ENCODE measurements at regions not wholly inside any gene's neighbourhood (a gene's known extent, or its start where the extent isn't known, plus 50 kb on each side); places are given as distances from the start of the nearest gene placed in this dataset.
A peak's percentile ranks its signal among the peaks of the same experiment; 100 is the strongest.
"Not testable (repeated sequence)": the region's sequence is repeated elsewhere in the genome, so short reads cannot be mapped to it uniquely, and the experiment has no call there.

GRCh38 chr6:999552-999951 is 306.6 kb upstream of the EXOC2 start:
- DNase-seq (ENCODE audit: low spot score), result no peak

- DNase-seq (ENCODE audit: low spot score), result no peak
These were observed 305.6 kb upstream of the EXOC2 start for GRCh38 chr6:998551-998950.

DNA sequence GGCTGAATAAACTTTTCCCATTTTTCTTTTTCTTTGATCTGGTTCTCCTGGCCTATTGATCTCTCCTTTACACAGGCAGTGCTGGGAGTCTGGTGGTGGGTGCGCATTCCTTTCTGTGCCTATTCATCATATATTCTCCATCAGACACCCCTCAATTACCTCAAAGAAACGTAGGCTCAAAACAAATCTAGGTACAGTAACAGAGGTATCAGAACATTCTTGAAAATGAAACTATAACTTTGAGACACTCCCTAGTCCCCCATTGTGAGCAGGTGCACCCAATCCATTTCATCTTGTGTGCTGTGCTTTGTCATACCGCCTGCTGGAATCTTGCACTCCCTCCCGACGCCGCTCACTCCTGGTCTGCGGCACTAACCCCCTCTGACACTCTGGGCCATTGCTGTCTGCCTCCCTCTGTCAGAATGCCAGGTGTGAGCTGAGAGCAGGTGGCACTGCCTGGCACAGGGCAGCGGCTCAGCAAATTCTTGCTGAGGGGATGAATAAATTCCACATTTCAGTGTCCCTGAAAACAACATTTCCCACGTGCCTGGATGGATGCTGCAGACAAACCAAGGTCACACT is 303.4 kb upstream of the EXOC2 start:
- no peak for DNase-seq (ENCODE audit: low spot score)

DNA sequence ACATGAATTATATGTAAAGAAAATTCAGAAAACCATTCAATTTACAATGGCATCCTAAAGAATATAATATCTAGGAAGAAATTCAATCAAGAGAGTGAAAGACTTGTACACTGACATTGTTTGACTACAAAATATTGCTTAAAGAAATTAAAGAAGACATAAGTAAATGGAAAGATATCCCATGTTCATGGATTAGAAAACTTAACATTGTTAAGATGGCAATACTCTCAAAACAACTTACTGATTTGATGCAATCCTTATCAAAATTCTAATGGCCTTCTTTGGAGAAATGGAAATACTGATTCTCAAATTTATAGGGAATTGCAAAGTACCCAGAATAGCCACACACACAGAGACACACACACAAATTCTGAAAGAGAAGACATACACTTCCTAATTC is 298.3 kb upstream of the EXOC2 start:
- DNase-seq (ENCODE audit: low spot score), result no peak

DNA sequence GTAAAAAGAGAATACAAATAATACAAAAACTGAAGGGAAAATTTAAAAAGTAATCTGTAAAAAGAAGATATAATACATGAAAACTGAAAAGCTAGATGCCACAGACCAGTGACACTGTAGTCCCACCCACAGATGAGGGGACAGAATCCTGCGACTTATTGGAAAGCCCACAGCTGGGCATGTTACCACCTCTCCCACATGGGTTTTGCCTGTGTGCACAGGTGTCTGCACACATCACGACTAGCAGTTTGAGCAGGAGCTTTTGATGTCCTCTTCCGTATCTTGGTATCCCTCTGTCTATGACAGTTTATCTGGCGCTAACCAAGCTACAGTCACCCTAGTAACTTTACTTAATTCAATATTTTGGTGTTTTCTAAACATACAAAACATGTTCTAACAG is 291.1 kb upstream of the EXOC2 start:
- DNase-seq (ENCODE audit: low spot score), result no peak

DNA sequence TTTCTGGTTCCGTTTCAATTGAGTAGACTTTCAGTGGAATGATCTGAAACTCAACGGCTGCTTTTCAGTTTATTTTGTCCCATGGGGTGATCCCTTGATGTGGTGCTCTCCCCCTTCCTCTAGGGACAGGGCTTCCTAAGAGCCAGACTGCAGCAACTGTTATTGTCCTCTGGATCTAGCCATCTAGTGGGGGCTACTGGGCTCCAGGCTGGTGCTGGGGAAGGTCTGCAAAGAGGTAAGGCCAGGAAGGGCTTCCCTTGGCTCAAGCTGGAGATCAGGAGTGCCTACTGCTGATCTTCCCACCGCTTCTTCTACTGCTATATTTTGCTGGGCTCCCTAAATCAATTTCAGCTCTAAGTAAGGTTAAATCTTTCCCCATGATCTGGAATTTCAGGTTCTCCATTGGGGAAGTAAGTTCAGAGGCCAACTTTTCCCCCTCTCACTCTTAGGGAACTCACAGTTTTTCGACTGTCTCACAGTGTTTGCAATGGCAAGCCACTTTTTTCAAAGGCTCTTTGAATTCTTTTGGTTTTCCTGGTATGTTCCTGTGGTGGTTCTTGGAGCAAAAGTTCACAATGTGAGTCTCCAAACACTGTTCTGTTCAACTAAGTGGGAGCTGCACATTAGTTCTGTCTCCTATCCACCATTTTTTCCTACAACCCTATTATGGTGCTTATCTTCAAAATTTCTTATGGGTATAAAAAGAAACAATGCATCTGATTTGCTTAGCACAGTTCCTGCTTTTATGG is 286.2 kb upstream of the EXOC2 start:
- DNase-seq (ENCODE audit: low spot score), result no peak

- DNase-seq (ENCODE audit: low spot score), result not testable (repeated sequence)
These were observed 284.3 kb upstream of the EXOC2 start for GRCh38 chr6:977226-977625.

DNA sequence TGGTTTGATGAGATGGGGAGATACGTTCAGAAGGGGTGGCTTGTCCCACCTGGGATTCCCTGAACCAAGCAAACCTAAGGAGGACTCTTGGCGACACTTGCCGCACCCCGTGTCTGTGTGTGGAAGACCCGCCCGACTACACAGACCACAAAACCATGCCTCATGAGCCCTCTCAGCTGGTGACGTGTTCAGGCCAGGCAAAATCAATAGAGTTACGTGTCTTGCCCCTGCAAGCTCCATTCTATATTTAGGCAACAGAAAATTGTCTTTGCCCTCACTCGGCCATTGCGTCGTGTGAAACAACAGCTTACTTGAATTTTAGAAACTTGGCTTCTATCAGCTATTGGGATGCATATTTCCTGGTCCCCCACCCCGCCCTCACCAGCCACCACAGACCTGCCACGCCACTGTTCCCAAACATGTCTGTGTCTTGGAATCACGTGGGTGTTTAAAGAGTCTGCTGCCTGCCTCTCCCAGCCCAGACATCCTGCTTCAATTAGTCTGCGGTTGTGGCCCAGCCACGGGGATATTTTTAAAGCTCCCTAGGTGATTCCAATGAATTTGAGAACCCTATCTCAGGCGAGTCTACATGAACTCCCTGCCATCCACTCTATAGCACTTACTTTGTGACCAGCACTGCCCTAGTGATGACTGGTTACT is 279.2 kb upstream of the EXOC2 start:
- no peak for DNase-seq (ENCODE audit: low spot score)

DNA sequence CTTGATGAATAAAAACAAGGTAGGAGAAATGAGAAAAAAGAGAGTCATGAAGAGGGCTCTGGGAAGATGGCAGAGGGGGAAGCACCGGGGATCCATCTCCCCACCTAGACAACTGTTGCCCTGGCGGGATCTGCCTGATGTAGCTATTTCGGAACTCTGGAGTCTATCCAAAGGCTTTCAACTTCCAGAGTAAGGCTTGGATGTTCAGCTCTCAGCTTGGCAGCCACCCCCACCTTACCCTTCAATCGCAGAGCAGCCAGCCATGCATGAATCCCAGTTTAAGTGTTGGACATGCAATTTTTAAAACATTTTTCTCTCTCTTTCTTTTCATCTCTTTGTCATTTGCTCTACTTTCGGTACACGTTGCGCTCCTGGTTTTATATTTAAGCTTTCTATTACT is 275.9 kb upstream of the EXOC2 start:
- no peak for DNase-seq (ENCODE audit: low spot score)

DNA sequence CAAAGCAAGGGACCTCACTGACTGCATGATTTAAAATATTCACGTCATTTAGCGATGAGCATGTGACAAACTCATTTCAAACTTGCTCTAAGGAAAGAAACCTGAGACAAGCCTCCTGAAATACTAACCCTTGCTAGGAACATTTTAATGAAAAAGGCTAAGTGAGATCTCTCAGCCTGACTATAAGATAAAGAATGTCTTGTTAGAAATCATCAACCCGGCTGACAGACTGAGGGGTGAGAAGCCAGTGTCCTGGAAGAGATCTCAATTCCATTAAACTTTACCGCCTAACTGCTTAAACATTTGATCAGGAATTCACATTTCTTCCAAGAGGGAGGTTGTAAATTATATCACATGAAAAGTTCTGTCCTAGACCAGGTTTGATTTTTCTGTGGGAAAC is 274.8 kb upstream of the EXOC2 start:
- no peak for DNase-seq (ENCODE audit: low spot score)

DNA sequence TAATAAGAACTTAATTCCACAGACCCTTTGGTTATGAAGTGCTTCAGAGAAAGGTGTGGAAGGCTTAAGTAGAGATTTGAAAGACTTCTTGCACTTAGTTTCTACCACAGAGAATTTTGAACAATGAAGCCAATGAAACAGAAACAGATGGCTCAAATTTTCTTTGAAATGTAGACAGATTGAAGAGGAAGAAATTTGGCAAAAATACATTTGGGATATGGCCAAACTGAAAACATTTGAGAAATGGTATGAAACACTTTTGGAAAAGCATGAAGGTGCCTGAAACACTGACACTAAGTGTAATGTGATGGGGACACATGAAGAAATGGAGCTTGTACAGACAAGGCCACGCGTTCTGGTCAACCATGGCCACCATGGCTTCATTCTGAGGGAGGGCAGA is 272.4 kb upstream of the EXOC2 start:
- no peak for DNase-seq (ENCODE audit: low spot score)

DNA sequence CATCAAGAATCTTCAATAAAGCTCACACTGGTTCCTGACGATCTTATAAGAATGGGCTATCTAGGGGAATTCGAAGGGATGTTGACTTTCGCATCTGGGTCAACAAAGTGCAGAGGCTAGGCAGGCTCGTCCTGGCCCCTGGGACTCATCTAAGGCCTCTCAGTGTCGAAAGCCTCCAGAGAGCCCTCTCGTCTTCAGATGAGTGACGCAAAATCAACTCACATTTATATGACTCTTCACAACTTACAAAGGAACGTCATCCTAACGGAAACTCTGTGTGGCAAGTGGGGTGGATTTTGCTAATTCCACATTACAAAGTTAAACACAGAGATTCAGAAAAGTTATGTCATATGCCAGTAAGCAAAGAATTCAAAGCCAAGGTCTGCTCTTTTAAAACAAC is 270.5 kb upstream of the EXOC2 start:
- DNase-seq (ENCODE audit: low spot score), result no peak

- no peak for DNase-seq (ENCODE audit: low spot score)
These were observed 268.5 kb upstream of the EXOC2 start for GRCh38 chr6:961407-961960.

- DNase-seq (ENCODE audit: low spot score), result no peak
These were observed 267.4 kb upstream of the EXOC2 start for GRCh38 chr6:960356-960755.

DNA sequence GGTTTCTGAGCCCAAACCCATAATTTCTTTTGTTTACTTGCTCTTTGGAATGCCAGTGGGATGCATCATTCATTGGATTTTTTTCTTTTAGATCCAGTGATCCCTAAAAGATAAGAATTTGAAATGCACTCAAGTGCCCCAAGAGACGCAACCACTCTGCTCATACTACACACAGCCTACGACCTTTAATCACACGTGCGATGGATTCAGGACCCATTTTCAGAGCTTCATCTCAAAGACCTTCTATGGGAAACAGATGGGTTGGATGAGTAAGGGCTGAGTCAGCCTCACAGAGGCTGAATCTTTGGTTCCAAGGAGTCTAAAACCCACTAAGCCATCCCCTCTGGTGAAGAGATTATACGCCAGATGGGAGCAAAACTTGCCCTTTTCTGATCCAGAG is 265.5 kb upstream of the EXOC2 start:
- DNase-seq (ENCODE audit: low spot score), result peak; percentile 83

DNA sequence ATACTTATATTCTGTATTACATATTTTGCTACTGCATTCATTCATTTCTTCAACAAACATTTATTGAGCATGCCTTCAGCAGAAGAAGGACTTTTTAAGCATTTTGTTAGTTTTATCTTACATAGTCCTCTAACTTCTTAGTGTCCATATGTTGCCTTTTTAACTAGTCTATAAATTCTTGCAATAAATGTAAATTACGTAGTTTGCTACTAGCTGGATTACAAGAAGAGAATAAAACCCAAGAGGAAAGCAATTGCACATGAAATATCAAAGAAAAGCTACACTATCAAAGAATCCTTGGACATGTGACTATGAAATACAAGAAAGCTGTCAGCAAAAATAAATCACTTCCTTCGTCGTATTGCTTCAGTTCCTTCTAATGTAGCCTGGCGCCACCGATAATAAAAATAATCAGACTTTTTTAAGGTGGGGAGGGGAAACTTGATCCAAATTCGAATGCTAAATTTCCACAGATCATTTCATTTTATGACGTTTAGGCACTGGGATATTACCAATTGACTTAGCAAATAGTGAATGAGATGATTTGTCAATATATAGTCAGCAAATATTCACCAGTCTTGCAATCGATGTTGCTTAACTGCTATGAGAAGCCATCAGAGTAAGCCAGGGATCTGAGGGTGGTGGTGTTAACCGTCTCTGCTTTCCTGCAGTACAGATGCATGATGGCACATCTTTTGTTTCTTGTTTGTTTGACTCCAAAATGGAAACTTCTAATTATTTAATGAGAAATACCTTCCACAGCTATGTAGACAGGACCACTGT is 258.7 kb upstream of the EXOC2 start:
- DNase-seq (ENCODE audit: low spot score), result no peak

DNA sequence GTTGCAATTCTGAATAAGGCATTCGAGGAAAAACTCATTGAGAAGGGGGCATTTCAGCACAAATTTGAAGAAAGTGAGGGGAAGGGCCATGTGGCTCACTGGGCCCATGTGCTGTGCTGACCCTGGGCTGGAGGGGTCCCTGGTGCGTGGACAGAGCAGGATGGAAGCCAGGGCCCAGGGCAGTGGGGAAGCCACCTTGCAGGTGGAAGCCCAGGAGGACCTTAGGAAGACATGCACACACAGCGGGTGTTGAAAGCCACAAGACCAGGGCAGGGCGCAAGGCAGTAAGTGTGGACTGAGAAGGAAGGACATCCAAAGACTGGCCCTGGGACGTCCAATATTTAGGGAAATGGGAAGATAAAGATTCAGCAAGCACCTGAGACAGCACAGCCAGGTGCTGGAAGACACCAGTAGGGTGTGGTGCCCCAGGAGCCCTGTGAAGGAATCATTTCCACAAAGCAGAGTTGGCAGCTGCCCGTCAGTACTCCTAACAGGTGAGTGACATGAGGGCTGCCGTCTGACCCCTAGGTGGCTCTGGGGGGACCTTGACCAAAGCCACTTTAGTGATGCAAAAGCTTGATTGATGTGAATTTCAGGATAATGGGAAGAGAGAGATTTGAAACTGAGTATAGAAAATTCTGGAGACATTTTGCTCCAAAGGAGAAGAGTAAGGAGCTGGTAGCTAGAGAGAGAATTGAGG is 254.4 kb upstream of the EXOC2 start:
- DNase-seq (ENCODE audit: low spot score), result no peak

- DNase-seq (ENCODE audit: low spot score), result no peak
These were observed 253.6 kb upstream of the EXOC2 start for GRCh38 chr6:946546-946945.

- DNase-seq (ENCODE audit: low spot score), result no peak
These were observed 246.8 kb upstream of the EXOC2 start for GRCh38 chr6:939526-940252.

GRCh38 chr6:938916-939315 is 246.0 kb upstream of the EXOC2 start:
- no peak for DNase-seq (ENCODE audit: low spot score)

DNA sequence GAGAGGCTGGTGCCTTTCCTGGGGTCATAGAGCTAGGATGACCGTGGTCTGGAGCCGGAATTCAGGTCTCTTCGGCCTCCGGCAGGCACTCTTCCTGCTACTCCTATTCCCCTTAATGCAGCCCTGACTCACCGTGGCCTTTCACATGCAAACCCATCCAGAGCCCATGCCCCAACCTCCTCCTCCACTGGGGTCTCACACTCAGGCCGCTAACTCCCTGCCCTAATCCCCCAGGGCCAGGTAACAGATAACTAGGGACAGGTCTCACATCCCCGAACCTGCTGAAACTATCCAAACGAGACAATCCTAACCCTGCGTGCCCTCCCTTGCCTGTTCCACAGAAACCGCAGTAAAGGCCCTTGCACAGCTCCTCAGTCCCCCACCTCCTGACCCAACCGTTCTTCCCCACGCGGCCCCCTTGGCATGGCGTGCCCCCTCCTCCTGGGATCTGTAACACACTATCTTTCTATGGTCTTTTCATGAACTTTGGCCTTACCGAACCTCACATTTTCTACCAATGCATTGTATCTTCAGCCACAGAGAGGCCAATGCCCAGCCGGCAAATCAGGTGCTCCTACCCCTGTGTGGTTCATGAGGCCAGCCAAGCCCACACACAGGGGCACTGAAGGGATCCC is 245.4 kb upstream of the EXOC2 start:
- DNase-seq (ENCODE audit: low spot score), result no peak

All from COLO829 (cell line).